ENCODE measurements at regions not wholly inside any gene's neighbourhood (a gene's known extent, or its start where the extent isn't known, plus 50 kb on each side); places are given as distances from the start of the nearest gene placed in this dataset.

- TF ChIP-seq CTCF (IDR thresholded peaks at IDR 0.05) (no peak), POLR2A (IDR thresholded peaks at IDR 0.05) (no peak)
Measured at GRCh38 chr18:51461956-51462355, 264.5 kb upstream of the MEX3C start.

Data from heart left ventricle (tissue), 13 donors.